Activated naive CD4-positive, alpha-beta T cell treated with anti-CD3 and anti-CD28 coated beads, Interleukin-2, amount 50 U/mL, for 24 hours (primary cell): ENCODE measurements at regions not wholly inside any gene's neighbourhood (a gene's known extent, or its start where the extent isn't known, plus 50 kb on each side); places are given as distances from the start of the nearest gene placed in this dataset.

Experiments
- H3K27ac Mint-ChIP-seq: one replicate; pipeline ENCODE4 v1.8.0; 2021; ENCODE audit warnings: mild to moderate bottlenecking, mixed read lengths
- H3K27me3 Mint-ChIP-seq: one replicate; pipeline ENCODE4 v1.8.0; 2021; ENCODE audit warnings: mixed read lengths
- H3K36me3 Mint-ChIP-seq: one replicate; pipeline ENCODE4 v1.8.0; 2021; ENCODE audit warnings: mixed read lengths
- H3K4me1 Mint-ChIP-seq: one replicate; pipeline ENCODE4 v1.8.0; 2021; ENCODE audit warnings: mixed read lengths
- H3K4me3 Mint-ChIP-seq: one replicate; pipeline ENCODE4 v1.8.0; 2021; ENCODE audit warnings: mild to moderate bottlenecking, mixed read lengths
- H3K9me3 Mint-ChIP-seq: one replicate; pipeline ENCODE4 v1.8.0; 2021; ENCODE audit warnings: mixed read lengths

- Mint-ChIP-seq H3K4me1 (no peaks in the 10 kb centered on the region), H3K27me3 (peaks cover 2% of the 10 kb centered on the region), H3K27ac (no peak overlapping the region), H3K4me3 (no peak overlapping the region), H3K9me3 (no peaks in the 10 kb centered on the region), H3K36me3 (no peaks in the 10 kb centered on the region)
Measured at GRCh38 chr2:106609780-106610179, 122.6 kb downstream of the CD8B2 start.

GRCh38 chr2:106614511-106615291 is 127.5 kb downstream of the CD8B2 start:
- Mint-ChIP-seq H3K4me3 (no peak overlapping the region), H3K9me3 (no peaks in the 10 kb centered on the region), H3K4me1 (no peaks in the 10 kb centered on the region), H3K27me3 (peaks cover 5% of the 10 kb centered on the region), H3K36me3 (no peaks in the 10 kb centered on the region), H3K27ac (no peak overlapping the region)

- Mint-ChIP-seq H3K27me3 (peaks cover 4% of the 10 kb centered on the region), H3K4me1 (no peaks in the 10 kb centered on the region), H3K27ac (no peak overlapping the region), H3K9me3 (no peaks in the 10 kb centered on the region), H3K4me3 (no peak overlapping the region), H3K36me3 (no peaks in the 10 kb centered on the region)
Measured at GRCh38 chr2:106618614-106619013, 131.4 kb downstream of the CD8B2 start.

- peaks cover 4% of the 10 kb centered on the region for H3K9me3 Mint-ChIP-seq
- H3K36me3 Mint-ChIP-seq = peaks cover 2% of the 10 kb centered on the region
- H3K27me3 Mint-ChIP-seq = peaks cover 14% of the 10 kb centered on the region
- no peak overlapping the region for H3K27ac Mint-ChIP-seq
- no peaks in the 10 kb centered on the region for H3K4me1 Mint-ChIP-seq
- no peak overlapping the region for H3K4me3 Mint-ChIP-seq
Measured at GRCh38 chr2:106623456-106623855, 136.3 kb downstream of the CD8B2 start.

- Mint-ChIP-seq H3K36me3 (peaks cover 3% of the 10 kb centered on the region), H3K4me1 (no peaks in the 10 kb centered on the region), H3K4me3 (no peak overlapping the region), H3K27me3 (peaks cover 14% of the 10 kb centered on the region), H3K9me3 (peaks cover 4% of the 10 kb centered on the region), H3K27ac (no peak overlapping the region)
Measured at GRCh38 chr2:106624787-106625380, 137.7 kb downstream of the CD8B2 start.

GRCh38 chr2:106628377-106628776 is 141.2 kb downstream of the CD8B2 start:
- Mint-ChIP-seq H3K36me3 (peaks cover 3% of the 10 kb centered on the region), H3K27me3 (peaks cover 16% of the 10 kb centered on the region), H3K27ac (no peak overlapping the region), H3K4me1 (no peaks in the 10 kb centered on the region), H3K9me3 (peaks cover 4% of the 10 kb centered on the region), H3K4me3 (no peak overlapping the region)

- Mint-ChIP-seq H3K36me3 (peaks cover 3% of the 10 kb centered on the region), H3K27me3 (peaks cover 16% of the 10 kb centered on the region), H3K9me3 (peaks cover 4% of the 10 kb centered on the region), H3K4me3 (no peak overlapping the region), H3K4me1 (no peaks in the 10 kb centered on the region), H3K27ac (no peak overlapping the region)
Measured at GRCh38 chr2:106629981-106630380, 142.8 kb downstream of the CD8B2 start.

GRCh38 chr2:106631281-106631680 is 144.1 kb downstream of the CD8B2 start:
- Mint-ChIP-seq H3K36me3 (peaks cover 3% of the 10 kb centered on the region), H3K4me1 (no peaks in the 10 kb centered on the region)

GRCh38 chr2:106638043-106638442 is 150.9 kb downstream of the CD8B2 start:
- Mint-ChIP-seq H3K4me1 (no peaks in the 10 kb centered on the region), H3K4me3 (no peak overlapping the region), H3K9me3 (no peaks in the 10 kb centered on the region), H3K27me3 (peaks cover 2% of the 10 kb centered on the region), H3K36me3 (no peaks in the 10 kb centered on the region), H3K27ac (no peak overlapping the region)

More at GRCh38 chr2:106631281-106631680, 144.1 kb downstream of the CD8B2 start:
- peaks cover 13% of the 10 kb centered on the region for H3K27me3 Mint-ChIP-seq
- H3K4me3 Mint-ChIP-seq = no peak overlapping the region
- peaks cover 4% of the 10 kb centered on the region for H3K9me3 Mint-ChIP-seq
- no peak overlapping the region for H3K27ac Mint-ChIP-seq

GRCh38 chr2:106638580-106638979 is 151.4 kb downstream of the CD8B2 start:
- no peak overlapping the region for H3K27ac Mint-ChIP-seq
- H3K27me3 Mint-ChIP-seq = peaks cover 1% of the 10 kb centered on the region
- no peaks in the 10 kb centered on the region for H3K36me3 Mint-ChIP-seq
- H3K4me1 Mint-ChIP-seq = no peaks in the 10 kb centered on the region
- no peak overlapping the region for H3K4me3 Mint-ChIP-seq
- H3K9me3 Mint-ChIP-seq = no peaks in the 10 kb centered on the region

- no peaks in the 10 kb centered on the region for H3K36me3 Mint-ChIP-seq
- H3K27ac Mint-ChIP-seq = no peak overlapping the region
- no peaks in the 10 kb centered on the region for H3K4me1 Mint-ChIP-seq
- no peaks in the 10 kb centered on the region for H3K9me3 Mint-ChIP-seq
- no peak overlapping the region for H3K4me3 Mint-ChIP-seq
- H3K27me3 Mint-ChIP-seq = peaks cover 1% of the 10 kb centered on the region
Measured at GRCh38 chr2:106642679-106643078, 155.5 kb downstream of the CD8B2 start.

- H3K9me3 Mint-ChIP-seq = no peaks in the 10 kb centered on the region
- H3K27me3 Mint-ChIP-seq = peaks cover 1% of the 10 kb centered on the region
- no peak overlapping the region for H3K27ac Mint-ChIP-seq
- H3K4me1 Mint-ChIP-seq = no peaks in the 10 kb centered on the region
- no peak overlapping the region for H3K4me3 Mint-ChIP-seq
- no peaks in the 10 kb centered on the region for H3K36me3 Mint-ChIP-seq
Measured at GRCh38 chr2:106644623-106645022, 157.5 kb downstream of the CD8B2 start.

- Mint-ChIP-seq H3K27me3 (peaks cover 6% of the 10 kb centered on the region), H3K9me3 (no peaks in the 10 kb centered on the region), H3K27ac (no peak overlapping the region), H3K4me1 (no peaks in the 10 kb centered on the region), H3K36me3 (no peaks in the 10 kb centered on the region), H3K4me3 (no peak overlapping the region)
Measured at GRCh38 chr2:106646605-106647004, 159.4 kb downstream of the CD8B2 start.

GRCh38 chr2:106649306-106649705 is 162.1 kb downstream of the CD8B2 start:
- no peaks in the 10 kb centered on the region for H3K36me3 Mint-ChIP-seq
- H3K27me3 Mint-ChIP-seq = peaks cover 14% of the 10 kb centered on the region
- no peak overlapping the region for H3K4me3 Mint-ChIP-seq
- peaks cover 5% of the 10 kb centered on the region for H3K9me3 Mint-ChIP-seq
- H3K4me1 Mint-ChIP-seq = no peaks in the 10 kb centered on the region
- no peak overlapping the region for H3K27ac Mint-ChIP-seq

- H3K36me3 Mint-ChIP-seq = no peaks in the 10 kb centered on the region
- H3K27ac Mint-ChIP-seq = no peak overlapping the region
- no peak overlapping the region for H3K4me3 Mint-ChIP-seq
- H3K27me3 Mint-ChIP-seq = peaks cover 14% of the 10 kb centered on the region
- peaks cover 6% of the 10 kb centered on the region for H3K9me3 Mint-ChIP-seq
- no peaks in the 10 kb centered on the region for H3K4me1 Mint-ChIP-seq
Measured at GRCh38 chr2:106653465-106653864, 166.3 kb downstream of the CD8B2 start.

GRCh38 chr2:106658616-106659015 is 171.5 kb downstream of the CD8B2 start:
- Mint-ChIP-seq H3K9me3 (peaks cover 16% of the 10 kb centered on the region), H3K36me3 (no peaks in the 10 kb centered on the region), H3K4me1 (no peaks in the 10 kb centered on the region), H3K27me3 (peaks cover 16% of the 10 kb centered on the region), H3K4me3 (no peak overlapping the region), H3K27ac (no peak overlapping the region)
